ENCODE measurements at regions not wholly inside any gene's neighbourhood (a gene's known extent, or its start where the extent isn't known, plus 50 kb on each side); places are given as distances from the start of the nearest gene placed in this dataset.

DNA sequence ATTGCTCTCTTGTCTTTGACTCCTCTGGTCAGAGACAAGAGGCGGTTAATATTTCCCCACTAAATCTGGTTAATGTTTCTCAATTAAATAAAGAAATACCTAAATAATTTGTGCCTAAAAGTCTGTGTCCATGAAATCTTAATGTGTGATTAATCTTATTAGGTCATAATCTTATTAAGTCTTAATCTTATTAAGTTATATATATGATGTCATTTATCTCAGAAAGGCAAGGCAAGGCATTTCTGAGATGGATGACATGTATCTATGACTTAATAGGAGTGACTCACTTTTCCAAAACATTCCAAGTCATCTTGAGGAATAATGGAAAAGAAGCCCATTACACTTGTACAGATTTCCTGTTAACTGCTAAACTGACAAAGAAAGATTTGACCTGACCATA is 74.7 kb downstream of the TRAM1L1 start:
- intact Hi-C loops (cut with micrococcal nuclease) (no loop called here), dilution Hi-C loops (cut with HindIII; ENCODE audit: low sequenced_read_pairs, unreplicated experiment) (no loop called here)
- no peak for ATAC-seq (ENCODE audit: low read depth)

More for the DNA sequence above, 74.7 kb downstream of the TRAM1L1 start:
- no peak overlapping the region for H4K5ac ChIP-seq (ENCODE audit: low read depth, low read length)
- H3K9me3 ChIP-seq (ENCODE audit: control insufficient read depth, insufficient read depth, low read length): no peaks in the 10 kb centered on the region
- H2BK15ac ChIP-seq (ENCODE audit: low read depth, low read length): no peak overlapping the region
- H4K8ac ChIP-seq (ENCODE audit: low read depth in 2 of 2, low read length in 2 of 2): no peak overlapping the region
- no peak overlapping the region for H2AK9ac ChIP-seq (replicated peaks; ENCODE audit: low read depth, low read length, poor library complexity)
- no peak for TF ChIP-seq RCOR1 (IDR thresholded peaks at IDR 0.05; ENCODE audit: insufficient replicate concordance, low read length)
- no peak for TF ChIP-seq MAFK (IDR thresholded peaks at IDR 0.05; ENCODE audit: low read depth, low read length)
- TF ChIP-seq FOS (IDR thresholded peaks at IDR 0.05; ENCODE audit: low read depth, low read length): no peak
- TF ChIP-seq CEBPB (IDR thresholded peaks at IDR 0.05; ENCODE audit: low read depth, low read length): no peak
- no peak for TF ChIP-seq SMC3 (IDR thresholded peaks at IDR 0.05; ENCODE audit: low read depth, low read length)
- TF ChIP-seq, protein P1, sequence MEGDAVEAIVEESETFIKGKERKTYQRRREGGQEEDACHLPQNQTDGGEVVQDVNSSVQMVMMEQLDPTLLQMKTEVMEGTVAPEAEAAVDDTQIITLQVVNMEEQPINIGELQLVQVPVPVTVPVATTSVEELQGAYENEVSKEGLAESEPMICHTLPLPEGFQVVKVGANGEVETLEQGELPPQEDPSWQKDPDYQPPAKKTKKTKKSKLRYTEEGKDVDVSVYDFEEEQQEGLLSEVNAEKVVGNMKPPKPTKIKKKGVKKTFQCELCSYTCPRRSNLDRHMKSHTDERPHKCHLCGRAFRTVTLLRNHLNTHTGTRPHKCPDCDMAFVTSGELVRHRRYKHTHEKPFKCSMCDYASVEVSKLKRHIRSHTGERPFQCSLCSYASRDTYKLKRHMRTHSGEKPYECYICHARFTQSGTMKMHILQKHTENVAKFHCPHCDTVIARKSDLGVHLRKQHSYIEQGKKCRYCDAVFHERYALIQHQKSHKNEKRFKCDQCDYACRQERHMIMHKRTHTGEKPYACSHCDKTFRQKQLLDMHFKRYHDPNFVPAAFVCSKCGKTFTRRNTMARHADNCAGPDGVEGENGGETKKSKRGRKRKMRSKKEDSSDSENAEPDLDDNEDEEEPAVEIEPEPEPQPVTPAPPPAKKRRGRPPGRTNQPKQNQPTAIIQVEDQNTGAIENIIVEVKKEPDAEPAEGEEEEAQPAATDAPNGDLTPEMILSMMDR (conservative IDR thresholded peaks at IDR 0.05; ENCODE audit: low read depth, low read length): no peak
- no peak for TF ChIP-seq MXI1 (IDR thresholded peaks at IDR 0.05; ENCODE audit: borderline replicate concordance, low read depth, low read length)
- TF ChIP-seq MAZ (IDR thresholded peaks at IDR 0.05; ENCODE audit: borderline replicate concordance, low read depth, low read length): no peak
- TF ChIP-seq CHD1 (IDR thresholded peaks at IDR 0.05; ENCODE audit: low read depth, low read length): no peak
- no peak for TF ChIP-seq POLR2A (IDR thresholded peaks at IDR 0.05; ENCODE audit: low read depth, low read length)
- TF ChIP-seq, protein P2, sequence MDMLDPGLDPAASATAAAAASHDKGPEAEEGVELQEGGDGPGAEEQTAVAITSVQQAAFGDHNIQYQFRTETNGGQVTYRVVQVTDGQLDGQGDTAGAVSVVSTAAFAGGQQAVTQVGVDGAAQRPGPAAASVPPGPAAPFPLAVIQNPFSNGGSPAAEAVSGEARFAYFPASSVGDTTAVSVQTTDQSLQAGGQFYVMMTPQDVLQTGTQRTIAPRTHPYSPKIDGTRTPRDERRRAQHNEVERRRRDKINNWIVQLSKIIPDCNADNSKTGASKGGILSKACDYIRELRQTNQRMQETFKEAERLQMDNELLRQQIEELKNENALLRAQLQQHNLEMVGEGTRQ (IDR thresholded peaks at IDR 0.05; ENCODE audit: low read depth, low read length): no peak
- no peak for TF ChIP-seq RAD21 (IDR thresholded peaks at IDR 0.05; ENCODE audit: low read length)
- TF ChIP-seq NFE2L2 (IDR thresholded peaks at IDR 0.05; ENCODE audit: low read depth, low read length): no peak
- no peak for TF ChIP-seq RFX5 (IDR thresholded peaks at IDR 0.05; ENCODE audit: low read depth, low read length)
- TF ChIP-seq, protein P3, sequence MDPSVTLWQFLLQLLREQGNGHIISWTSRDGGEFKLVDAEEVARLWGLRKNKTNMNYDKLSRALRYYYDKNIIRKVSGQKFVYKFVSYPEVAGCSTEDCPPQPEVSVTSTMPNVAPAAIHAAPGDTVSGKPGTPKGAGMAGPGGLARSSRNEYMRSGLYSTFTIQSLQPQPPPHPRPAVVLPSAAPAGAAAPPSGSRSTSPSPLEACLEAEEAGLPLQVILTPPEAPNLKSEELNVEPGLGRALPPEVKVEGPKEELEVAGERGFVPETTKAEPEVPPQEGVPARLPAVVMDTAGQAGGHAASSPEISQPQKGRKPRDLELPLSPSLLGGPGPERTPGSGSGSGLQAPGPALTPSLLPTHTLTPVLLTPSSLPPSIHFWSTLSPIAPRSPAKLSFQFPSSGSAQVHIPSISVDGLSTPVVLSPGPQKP (IDR thresholded peaks at IDR 0.05; ENCODE audit: borderline replicate concordance, low read depth, low read length): no peak
- no peak for TF ChIP-seq BHLHE40 (IDR thresholded peaks at IDR 0.05; ENCODE audit: low read depth, low read length)
- H3K27ac ChIP-seq (ENCODE audit: insufficient read depth, low read length): no peak overlapping the region
- H3K9ac ChIP-seq (ENCODE audit: low read depth, low read length): no peak overlapping the region
- POLR2A ChIA-PET (ENCODE audit: unreplicated experiment): no interaction called here
- no peak overlapping the region for H3K4me3 ChIP-seq (ENCODE audit: insufficient read depth, low read depth, low read length)
- no CpG with 5 or more reads among the region's 1 CpG for WGBS, 2 experiments (ENCODE audit: extremely low coverage in 2 of 2, insufficient read length in 1 of 2)
- H3K56ac ChIP-seq (ENCODE audit: extremely low read depth, insufficient read depth, low read length): no peak overlapping the region
- H2BK120ac ChIP-seq (ENCODE audit: low read depth, low read length): no peak overlapping the region
- H3K14ac ChIP-seq (replicated peaks; ENCODE audit: low read depth, low read length): no peak overlapping the region
- no peak overlapping the region for H3K4me2 ChIP-seq (ENCODE audit: low read depth, low read length)
- no peaks in the 10 kb centered on the region for H3K79me1 ChIP-seq (ENCODE audit: low read depth in 1 of 2, low read length in 2 of 2)
- in situ Hi-C loops (cut with MboI; ENCODE audit: low sequenced_read_pairs): no loop called here
- BruUV-seq (replicated peaks): no TSS peak
- H3K27me3 ChIP-seq (ENCODE audit: control insufficient read depth, insufficient read depth, low read length): no peaks in the 10 kb centered on the region
- no peak overlapping the region for H4K91ac ChIP-seq (ENCODE audit: insufficient read depth, low read depth, low read length)
- no peaks in the 10 kb centered on the region for H3K36me3 ChIP-seq (ENCODE audit: control insufficient read depth, insufficient read depth, low read length)
- H2AFZ ChIP-seq (replicated peaks; ENCODE audit: low read length, poor library complexity): no peak overlapping the region
- CTCF ChIA-PET: no interaction called here
- no peak overlapping the region for H3K4ac ChIP-seq (ENCODE audit: low read depth, low read length)
- H2BK5ac ChIP-seq (ENCODE audit: low read depth, low read length, poor library complexity, severe bottlenecking): no peak overlapping the region
- H3K18ac ChIP-seq (ENCODE audit: low read depth, low read length): no peak overlapping the region
- no peak overlapping the region for H2AK5ac ChIP-seq (ENCODE audit: low read depth, low read length)
- no peaks in the 10 kb centered on the region for H4K20me1 ChIP-seq (ENCODE audit: insufficient read depth, low read length)
- DNase-seq: no peak
- no peak overlapping the region for H2BK20ac ChIP-seq (ENCODE audit: low read depth, low read length)
- H3K23ac ChIP-seq (ENCODE audit: low read depth, low read length): no peak overlapping the region
- H3K9me1 ChIP-seq (ENCODE audit: insufficient read depth, low read length): no peaks in the 10 kb centered on the region
- no peaks in the 10 kb centered on the region for H3K4me1 ChIP-seq (ENCODE audit: control insufficient read depth, insufficient read depth, low read length)

Measured in IMR-90 (cell line).